ENCODE measurements at regions not wholly inside any gene's neighbourhood (a gene's known extent, or its start where the extent isn't known, plus 50 kb on each side); places are given as distances from the start of the nearest gene placed in this dataset.
"Not testable (repeated sequence)": the region's sequence is repeated elsewhere in the genome, so short reads cannot be mapped to it uniquely, and the experiment has no call there.

- DNase-seq (ENCODE audit: low spot score in 2 of 2), result peak in 1 of 2 donors; percentile 75
- intact Hi-C loops (cut with DNase I; ENCODE audit: low total_unique reads), result no loop called here
- no peak for TF ChIP-seq CTCF (IDR thresholded peaks at IDR 0.05)
- no peak for TF ChIP-seq POLR2A (IDR thresholded peaks at IDR 0.05)
- H3K4me3 ChIP-seq (ENCODE audit: low read depth, poor library complexity, severe bottlenecking), result no peak overlapping the region
- 90 to 93% methylated on average over 6 of the region's 6 CpGs for WGBS, 2 donors
Observed at GRCh38 chr14:103239751-103240150, 94.3 kb upstream of the EIF5 start.

DNA sequence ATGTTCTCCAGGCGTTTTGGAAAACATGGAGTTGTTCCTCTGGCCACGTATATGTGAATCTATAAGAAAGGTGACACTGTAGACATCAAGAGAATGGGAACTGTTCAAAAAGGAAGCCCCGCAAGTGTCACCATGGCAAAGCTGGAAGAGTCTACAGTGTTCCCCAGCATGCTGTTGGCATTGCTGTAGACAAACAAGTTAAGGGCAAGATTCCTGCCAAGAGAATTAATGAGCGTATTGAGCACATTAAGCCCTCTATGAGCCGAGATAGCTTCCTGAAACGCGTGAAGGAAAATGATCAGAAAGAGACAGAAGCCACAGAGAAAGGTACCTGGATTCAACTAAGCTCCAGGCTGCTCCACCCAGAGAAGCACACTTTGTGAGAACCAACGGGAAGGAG lies 92.5 kb upstream of the EIF5 start:
- H3K4me3 ChIP-seq (ENCODE audit: low read depth, poor library complexity, severe bottlenecking), result no peak overlapping the region
- intact Hi-C loops (cut with DNase I; ENCODE audit: low total_unique reads), result no loop called here
- peak in 1 of 2 donors; percentile 53 for DNase-seq (ENCODE audit: low spot score in 2 of 2)
- TF ChIP-seq CTCF (IDR thresholded peaks at IDR 0.05) (no peak), POLR2A (IDR thresholded peaks at IDR 0.05) (no peak)
- 74 to 75% methylated on average over 8 of the region's 8 CpGs for WGBS, 2 donors

GRCh38 chr14:103243764-103244737 lies 90.0 kb upstream of the EIF5 start:
- TF ChIP-seq CTCF (IDR thresholded peaks at IDR 0.05) (no peak), POLR2A (IDR thresholded peaks at IDR 0.05) (no peak)
- H3K4me3 ChIP-seq (ENCODE audit: low read depth, poor library complexity, severe bottlenecking), result no peak overlapping the region
- intact Hi-C loops (cut with DNase I; ENCODE audit: low total_unique reads), result no loop called here
- 83 to 86% methylated on average over 7 of the region's 7 CpGs for WGBS, 2 donors
- peak in 1 of 2 donors; percentile 31 for DNase-seq (ENCODE audit: low spot score in 2 of 2)

DNA sequence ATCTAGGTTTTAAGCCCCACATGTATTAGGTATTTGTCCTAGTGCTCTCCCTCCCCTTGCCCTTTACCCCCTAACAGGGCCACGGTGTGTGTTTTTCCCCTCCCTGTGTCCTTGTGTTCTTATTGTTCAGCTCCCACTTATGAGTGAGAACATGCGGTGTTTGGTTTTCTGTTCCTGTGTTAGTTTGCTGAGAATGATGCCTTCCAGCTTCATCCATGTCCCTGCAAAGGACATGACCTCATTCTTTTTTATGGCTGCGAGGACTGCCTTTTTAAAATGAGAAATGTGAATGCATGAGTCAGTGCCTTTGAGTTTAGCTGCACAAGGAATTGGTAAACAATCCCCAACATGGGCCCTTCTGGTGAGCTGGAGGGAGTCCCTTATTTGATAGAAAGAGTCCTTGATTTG lies 88.4 kb upstream of the EIF5 start:
- 55 to 56% methylated on average over 3 of the region's 3 CpGs for WGBS, 2 donors
- H3K4me3 ChIP-seq (ENCODE audit: low read depth, poor library complexity, severe bottlenecking); intact Hi-C loops (cut with DNase I; ENCODE audit: low total_unique reads): not testable (repeated sequence)
- peak in 1 of 2 donors; percentile 40 for DNase-seq (ENCODE audit: low spot score in 2 of 2)

DNA sequence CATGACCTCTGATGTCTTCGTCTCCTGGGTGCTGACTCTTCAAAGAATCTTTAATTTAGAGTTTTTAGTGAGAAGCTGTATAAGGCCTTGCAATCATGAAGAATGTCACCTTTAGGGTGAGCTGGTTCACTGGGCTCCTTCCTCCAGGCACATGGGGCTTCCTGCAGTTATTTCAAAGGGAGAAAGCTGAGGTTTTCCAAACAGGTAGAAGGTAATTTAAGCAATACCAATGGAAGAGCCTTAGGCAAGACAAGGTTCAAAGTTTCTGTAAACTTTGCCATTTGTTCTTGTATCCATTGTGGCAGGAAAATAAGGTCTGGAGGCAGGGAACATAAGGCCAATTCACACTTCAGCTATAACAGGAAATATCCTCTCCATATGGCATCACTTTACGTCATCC lies 88.0 kb upstream of the EIF5 start:
- H3K4me3 ChIP-seq (ENCODE audit: low read depth, poor library complexity, severe bottlenecking), result no peak overlapping the region
- 33 to 40% methylated on average over 2 of the region's 2 CpGs for WGBS, 2 donors
- no peak for DNase-seq (ENCODE audit: low spot score in 2 of 2)
- intact Hi-C loops (cut with DNase I; ENCODE audit: low total_unique reads), result no loop called here
- TF ChIP-seq POLR2A (IDR thresholded peaks at IDR 0.05) (no peak), CTCF (IDR thresholded peaks at IDR 0.05) (no peak)

DNA sequence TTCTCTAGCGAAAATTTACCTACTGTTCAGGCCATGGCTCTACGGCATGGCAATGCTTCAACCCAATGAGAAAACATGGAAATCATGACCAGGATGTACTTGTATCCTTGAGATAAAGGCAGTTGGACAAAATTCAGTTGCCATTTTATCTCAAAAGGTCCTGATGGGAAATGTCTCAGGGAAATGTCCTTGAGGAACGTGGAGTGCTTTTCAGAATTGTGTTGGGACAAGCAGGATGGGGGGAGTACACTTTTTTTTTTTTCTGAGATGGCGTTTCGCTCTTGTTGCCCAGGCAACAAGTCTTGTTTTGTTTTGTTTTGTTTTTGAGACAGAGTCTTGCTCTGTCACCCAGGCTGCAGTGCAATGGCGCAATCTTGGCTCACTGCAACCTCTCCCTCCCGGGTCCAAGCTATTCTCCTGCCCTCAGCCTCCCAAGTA lies 86.8 kb upstream of the EIF5 start:
- TF ChIP-seq POLR2A (IDR thresholded peaks at IDR 0.05), result no peak
- no peak for TF ChIP-seq CTCF (IDR thresholded peaks at IDR 0.05)
- H3K4me3 ChIP-seq (ENCODE audit: low read depth, poor library complexity, severe bottlenecking), result no peak overlapping the region
- 71 to 73% methylated on average over 7 of the region's 7 CpGs for WGBS, 2 donors
- DNase-seq (ENCODE audit: low spot score in 2 of 2), result no peak
- intact Hi-C loops (cut with DNase I; ENCODE audit: low total_unique reads), result no loop called here
